GM21528 (cell line): ENCODE measurements at regions not wholly inside any gene's neighbourhood (a gene's known extent, or its start where the extent isn't known, plus 50 kb on each side); places are given as distances from the start of the nearest gene placed in this dataset.

Experiments used
- ATAC-seq: cut with Tn5 transposase; IDR thresholded peaks from one replicate; pipeline ENCODE4 v1.9.1; 2021; ENCODE audit warnings: mild to moderate bottlenecking, moderate library complexity; ENCODE audit not compliant: unreplicated experiment, low FRiP score

GRCh38 chr12:65620046-65620445, 204.2 kb upstream of the HMGA2 start:
- ATAC-seq: no peak

GRCh38 chr12:65622056-65622455, 202.2 kb upstream of the HMGA2 start:
- ATAC-seq: no peak

- no peak for ATAC-seq
Measured at GRCh38 chr12:65623507-65623906, 200.8 kb upstream of the HMGA2 start.

GRCh38 chr12:65624554-65625086, 199.7 kb upstream of the HMGA2 start:
- ATAC-seq: no peak

- ATAC-seq: no peak
Measured at GRCh38 chr12:65628061-65628460, 196.2 kb upstream of the HMGA2 start.

GRCh38 chr12:65630555-65630954, 193.7 kb upstream of the HMGA2 start:
- no peak for ATAC-seq

- ATAC-seq: no peak
Measured at GRCh38 chr12:65631621-65632111, 192.6 kb upstream of the HMGA2 start.

GRCh38 chr12:65632131-65632855, 192.0 kb upstream of the HMGA2 start:
- no peak for ATAC-seq

GRCh38 chr12:65634061-65634460, 190.2 kb upstream of the HMGA2 start:
- ATAC-seq: no peak

- no peak for ATAC-seq
Measured at GRCh38 chr12:65634626-65635331, 189.5 kb upstream of the HMGA2 start.

- ATAC-seq: no peak
Measured at GRCh38 chr12:65636436-65636835, 187.8 kb upstream of the HMGA2 start.

GRCh38 chr12:65637150-65637549, 187.1 kb upstream of the HMGA2 start:
- no peak for ATAC-seq

- ATAC-seq: no peak
Measured at GRCh38 chr12:65637774-65638173, 186.5 kb upstream of the HMGA2 start.

- no peak for ATAC-seq
Measured at GRCh38 chr12:65638324-65638723, 186.0 kb upstream of the HMGA2 start.

GRCh38 chr12:65640489-65640901, 183.8 kb upstream of the HMGA2 start:
- ATAC-seq: no peak

- no peak for ATAC-seq
Measured at GRCh38 chr12:65642061-65642661, 182.1 kb upstream of the HMGA2 start.

- ATAC-seq: no peak
Measured at GRCh38 chr12:65643171-65643570, 181.1 kb upstream of the HMGA2 start.

- ATAC-seq: no peak
Measured at GRCh38 chr12:65643595-65644386, 180.5 kb upstream of the HMGA2 start.

- no peak for ATAC-seq
Measured at GRCh38 chr12:65646127-65646643, 178.1 kb upstream of the HMGA2 start.

GRCh38 chr12:65647074-65647473, 177.2 kb upstream of the HMGA2 start:
- ATAC-seq: no peak
